NCI-H2029 (cell line): ENCODE measurements at regions not wholly inside any gene's neighbourhood (a gene's known extent, or its start where the extent isn't known, plus 50 kb on each side); places are given as distances from the start of the nearest gene placed in this dataset.
"Not testable (repeated sequence)": the region's sequence is repeated elsewhere in the genome, so short reads cannot be mapped to it uniquely, and the experiment has no call there.

Experiments used
- DNase-seq: peaks from one replicate; lab custom pipeline; 2025; lab: John Stamatoyannopoulos, UW

DNA sequence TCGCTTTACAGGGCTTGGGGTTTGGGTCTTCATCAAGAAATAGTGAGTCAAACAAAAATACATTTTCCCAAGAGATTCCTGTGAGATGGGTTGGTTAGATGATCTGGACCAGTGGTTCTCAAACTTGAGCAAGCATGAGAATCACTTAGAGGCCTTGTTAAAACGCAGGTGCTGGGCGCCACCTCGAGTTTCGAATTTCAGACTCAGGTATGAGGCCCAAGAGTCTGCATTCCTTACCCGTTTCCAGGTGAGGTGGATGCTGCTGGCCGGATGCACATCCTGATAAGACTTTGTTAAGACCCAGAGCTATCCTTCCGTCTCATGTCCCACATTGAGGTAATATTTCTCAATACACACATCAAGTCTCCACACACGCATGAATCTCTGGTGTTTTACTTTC lies 707.8 kb upstream of the SALL3 start:
- DNase-seq = no peak

DNA sequence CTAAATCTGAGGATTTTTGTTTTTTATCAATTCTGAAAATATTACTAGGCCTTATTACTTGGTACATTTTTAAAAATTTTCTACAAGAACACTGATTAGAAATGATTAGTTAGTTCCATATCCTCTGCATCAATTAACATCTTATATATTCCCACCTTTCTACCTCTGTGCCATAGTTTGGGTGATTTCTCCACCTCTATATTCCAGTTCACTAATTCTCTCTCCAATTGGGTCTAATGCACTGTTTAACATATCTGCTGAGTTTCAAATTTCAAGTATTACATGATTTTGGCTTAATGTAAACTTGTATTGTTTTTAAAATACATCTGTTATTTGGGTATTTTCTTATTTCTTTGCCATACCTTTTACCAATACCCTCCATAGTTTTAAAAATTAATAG lies 705.7 kb upstream of the SALL3 start:
- DNase-seq = no peak

DNA sequence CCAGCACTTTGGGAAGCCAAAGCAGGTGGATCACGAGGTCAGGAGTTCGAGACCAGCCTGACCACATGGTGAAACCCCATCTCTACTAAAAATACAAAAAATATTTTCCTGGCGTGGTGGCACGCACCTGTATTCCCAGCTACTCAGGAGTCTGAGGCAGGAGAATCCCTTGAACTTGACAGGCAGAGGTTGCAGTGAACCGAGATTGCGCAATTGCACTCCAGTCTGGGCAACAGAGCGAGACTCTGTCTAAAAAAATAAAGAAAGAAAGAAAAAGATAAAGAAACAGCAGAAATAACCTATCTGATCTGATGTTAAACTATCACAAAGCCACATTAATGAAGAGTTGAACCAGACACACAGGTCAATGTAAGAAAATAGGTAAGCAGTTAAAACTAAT lies 696.2 kb upstream of the SALL3 start:
- not testable (repeated sequence) for DNase-seq

DNA sequence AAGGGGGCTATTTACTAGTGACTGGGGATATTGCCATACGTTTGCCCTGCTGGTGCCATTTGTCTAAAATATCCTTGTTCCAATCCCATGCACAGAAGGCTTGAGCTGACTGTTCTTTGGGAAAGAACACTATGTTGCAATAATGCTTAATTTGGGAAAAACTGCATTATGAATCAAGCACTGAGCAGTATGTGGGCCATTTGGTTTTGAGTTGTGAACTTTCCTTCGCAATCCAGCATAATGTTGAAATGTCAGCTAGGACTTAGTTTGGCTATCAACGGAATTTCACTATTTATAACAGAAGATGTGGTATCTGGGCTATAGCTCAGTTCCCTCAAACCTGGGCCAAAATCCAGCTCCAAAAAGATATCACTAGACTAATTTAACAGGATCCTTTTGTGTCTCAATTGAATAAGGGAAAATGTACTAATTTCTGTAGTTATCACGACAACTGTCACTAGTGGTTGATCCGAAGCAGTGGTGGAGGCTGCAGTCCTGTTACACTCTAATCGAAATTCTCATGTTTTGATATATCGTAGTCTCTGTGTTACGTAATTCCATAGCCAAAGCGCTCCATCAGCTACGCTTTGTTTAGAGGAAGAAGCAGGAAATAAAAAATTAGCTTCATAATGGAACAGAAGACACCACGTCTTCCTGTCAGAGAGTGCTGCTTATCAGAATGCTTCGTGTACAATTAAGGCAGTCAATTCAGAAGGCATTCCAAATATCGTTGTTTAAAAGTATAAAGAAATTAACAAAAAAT lies 686.8 kb upstream of the SALL3 start:
- no peak for DNase-seq

DNA sequence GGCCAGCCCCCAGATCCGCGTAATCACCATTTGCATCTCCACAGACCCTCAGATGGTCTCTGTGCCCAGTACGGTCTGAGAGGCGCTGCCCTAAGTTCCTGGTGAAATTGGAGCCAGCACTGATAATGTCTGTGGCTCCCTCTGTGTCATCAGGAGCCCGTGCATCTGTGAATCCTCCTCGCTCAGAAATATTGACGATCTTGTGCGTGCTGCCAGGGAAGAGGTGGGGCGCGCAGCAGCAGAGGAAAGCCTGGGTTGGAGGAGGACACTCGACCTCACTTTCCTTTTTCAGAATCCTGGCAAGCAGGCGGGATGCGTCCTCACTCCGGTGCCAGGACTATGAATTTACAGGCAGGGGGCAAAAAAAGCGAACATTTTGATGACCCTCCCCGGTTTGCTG lies 686.1 kb upstream of the SALL3 start:
- DNase-seq = no peak

DNA sequence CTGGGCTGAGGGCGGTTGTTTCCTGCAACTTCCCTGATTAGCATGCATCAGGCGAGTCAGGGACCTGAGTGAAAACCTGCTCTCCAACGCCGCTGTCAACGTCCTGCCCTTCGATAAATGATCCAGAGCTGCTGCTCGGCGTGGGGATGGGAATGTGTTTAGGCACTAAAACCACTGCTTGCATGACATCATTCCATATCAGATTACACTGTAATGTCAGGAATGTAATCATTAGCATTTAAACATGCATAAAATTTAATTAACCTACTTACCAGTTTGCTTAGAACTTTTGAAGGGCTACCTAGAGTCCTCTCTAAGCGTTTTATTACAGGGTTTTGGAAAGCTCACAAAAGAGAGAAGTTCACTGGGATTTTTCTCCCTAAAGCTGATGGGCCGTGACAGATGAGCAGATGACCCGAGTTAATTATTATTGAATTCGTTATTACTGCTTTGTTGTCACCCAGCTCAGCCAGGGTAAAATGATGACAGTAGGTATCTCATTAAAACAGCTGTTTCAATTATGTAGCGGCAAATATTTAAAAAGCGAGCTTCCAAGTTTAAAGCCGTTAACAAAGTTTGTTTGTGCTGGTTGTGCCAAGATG lies 685.6 kb upstream of the SALL3 start:
- DNase-seq = no peak

DNA sequence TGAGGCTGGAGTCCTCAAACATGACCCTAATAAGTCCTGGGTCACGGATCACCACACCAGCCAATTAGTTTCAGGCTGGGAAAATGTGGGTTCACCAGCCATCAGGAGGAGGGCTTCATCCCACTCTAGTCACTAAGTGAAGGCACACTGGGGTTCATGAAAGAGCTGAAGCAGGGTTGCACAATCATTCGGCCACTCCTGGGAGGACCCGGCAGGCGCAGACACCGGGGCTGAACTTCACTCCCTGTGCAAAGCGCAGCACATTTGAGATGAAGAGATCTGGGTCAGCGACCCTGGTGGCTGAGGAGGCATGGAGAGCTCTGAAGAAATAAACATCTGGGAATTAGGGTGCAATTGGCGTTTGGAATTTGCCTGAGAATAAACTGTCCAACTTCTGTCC lies 684.4 kb upstream of the SALL3 start:
- DNase-seq = no peak

DNA sequence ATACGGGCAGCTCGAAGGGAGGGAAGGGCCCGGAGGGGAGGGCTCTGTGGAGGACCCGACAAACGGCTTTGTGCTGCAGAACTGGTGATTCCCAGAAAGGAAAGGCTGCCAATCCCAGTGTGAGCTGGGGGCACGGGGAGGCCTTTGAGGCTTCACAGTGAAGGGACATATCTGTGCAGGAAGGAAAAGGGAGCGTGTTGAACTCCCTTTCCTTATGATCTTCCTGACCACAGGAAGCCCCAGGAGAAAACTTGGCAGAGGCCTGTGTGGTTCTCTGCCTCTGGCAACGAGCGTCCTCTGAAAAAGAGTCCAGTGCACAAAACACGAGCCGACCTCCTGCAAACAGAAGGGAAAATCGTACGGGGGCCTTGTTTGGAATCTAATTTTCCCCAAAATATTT lies 683.5 kb upstream of the SALL3 start:
- no peak for DNase-seq

DNA sequence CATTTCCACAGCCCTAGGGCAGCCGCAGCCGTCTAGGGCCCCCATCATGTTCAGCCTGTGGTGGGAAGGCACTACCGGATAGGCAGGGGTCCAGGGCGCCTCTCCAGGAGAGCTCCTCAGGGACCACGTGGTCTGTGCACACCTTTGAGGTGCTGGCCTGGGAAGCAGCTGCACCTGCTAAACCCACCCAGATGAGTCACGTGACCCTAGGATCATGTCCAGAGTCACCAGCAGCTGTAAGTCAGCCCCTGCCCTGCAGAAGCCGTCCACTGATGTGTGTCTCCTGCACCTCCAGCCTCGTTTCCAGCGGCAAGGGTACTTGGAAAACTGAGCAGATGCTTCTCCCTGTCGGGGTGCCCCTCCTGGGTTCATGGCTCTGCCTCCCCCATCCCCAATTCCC lies 682.6 kb upstream of the SALL3 start:
- no peak for DNase-seq

DNA sequence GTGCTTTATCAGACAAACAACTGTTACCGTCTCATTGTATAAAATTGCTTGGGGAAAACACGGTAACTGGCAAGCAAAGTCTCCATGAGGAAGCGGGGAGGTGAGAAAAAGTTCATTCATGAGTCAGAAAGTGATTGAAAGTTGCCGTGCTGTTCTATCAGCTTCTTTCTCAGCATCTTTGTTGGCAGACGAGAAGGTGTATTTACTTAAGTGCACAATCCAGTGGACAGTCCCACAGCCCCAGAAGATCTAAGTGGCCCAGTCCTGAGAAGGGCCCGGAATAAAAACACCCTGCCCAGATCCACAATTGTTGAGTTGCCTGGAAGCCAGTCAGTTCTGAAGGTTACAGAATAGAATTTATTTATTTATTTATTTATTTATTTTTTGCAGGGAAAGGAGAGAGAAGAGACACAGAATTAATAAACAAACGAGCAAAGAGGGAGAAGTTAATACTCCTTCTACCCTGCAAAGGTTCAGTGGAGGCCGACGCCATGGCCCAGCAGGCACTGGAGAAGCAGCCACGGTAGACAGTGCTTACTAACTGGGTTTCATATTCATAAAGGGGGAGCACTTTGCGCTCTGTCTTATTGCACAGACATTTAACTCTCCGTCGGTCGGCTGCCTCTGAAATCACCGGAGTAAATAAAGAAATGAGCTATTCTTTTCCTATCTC lies 676.0 kb upstream of the SALL3 start:
- DNase-seq = no peak

DNA sequence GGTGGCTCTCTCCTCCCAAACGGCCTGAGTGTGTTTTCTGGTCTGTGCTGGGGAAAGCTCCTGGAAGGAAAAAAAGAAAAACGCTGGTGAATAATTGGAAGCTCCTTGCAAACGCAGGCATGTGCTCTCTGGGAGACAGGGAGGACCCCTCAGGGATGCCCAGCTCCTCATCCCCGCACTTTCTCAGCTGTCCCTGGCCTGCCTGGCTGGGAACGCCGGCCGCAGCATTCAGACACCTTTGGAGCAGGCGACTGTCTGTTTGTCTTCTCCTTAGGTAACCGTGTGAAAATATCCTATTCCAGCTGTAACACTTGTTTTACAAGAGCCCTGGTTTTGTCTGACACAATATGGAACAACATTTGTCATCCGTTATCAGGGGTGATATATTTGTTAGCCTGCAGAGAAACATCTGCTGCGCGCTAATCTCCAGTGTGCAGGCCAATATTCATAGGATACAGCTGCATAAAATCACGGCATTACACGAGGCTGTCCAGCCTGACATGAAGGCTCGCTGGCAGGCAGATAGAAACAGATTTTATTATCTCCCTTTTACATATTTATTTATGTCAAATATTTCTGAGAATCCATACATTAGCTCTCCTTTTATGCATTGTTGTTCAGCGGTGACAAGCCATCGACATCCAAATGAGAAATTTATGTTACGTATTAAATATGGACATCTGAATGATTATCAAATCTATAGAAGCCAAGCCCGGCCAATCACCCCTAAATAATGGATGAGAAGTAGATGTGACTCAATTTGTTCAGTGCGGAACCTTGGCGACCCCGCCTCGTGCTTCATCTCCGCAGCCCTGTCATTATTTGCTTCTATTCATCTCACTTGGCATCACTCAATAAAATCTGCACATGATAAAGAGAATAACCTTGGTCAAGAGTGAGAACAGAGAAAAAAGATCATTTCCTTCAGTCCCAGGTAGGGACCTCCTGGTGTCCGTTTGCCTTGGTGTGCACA lies 675.1 kb upstream of the SALL3 start:
- DNase-seq = no peak

DNA sequence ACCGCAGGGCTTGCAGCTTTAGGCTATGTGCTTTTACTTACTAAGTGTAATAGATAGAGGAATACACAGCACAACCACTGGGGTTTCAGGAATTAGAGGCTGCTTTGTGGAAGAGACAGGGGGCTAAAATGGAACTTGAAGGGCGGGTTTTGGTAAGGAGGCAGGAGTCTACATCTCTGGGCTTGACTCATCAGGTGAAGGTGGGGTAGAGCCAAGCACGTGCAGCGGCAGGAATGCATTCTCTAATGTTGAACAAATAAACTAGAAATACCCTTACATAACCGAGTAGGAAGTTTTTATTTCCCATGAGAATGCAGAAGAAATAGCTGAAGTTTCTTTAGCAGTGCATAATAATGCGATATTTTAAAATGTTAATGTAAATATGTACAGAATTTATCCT lies 673.8 kb upstream of the SALL3 start:
- no peak for DNase-seq

DNA sequence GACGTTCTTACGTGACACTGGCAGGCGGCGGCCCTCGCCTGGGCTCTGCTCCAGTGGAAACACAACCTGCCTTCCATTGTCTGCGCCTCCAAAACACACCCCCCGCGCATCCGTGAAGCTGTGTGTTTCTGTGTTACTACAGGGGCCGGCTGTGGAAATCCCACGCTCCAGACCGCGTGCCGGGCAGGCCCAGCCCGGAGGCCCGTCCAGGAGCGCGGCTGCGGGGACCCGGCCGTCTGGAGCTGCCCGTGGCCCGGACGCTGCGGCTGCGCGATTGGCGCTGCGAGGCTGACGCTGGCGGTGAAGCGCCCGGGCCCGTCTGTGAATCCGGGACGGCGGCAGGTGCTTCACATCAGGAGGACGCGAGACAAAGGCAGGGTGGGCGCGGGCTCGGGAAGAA lies 670.3 kb upstream of the SALL3 start:
- DNase-seq = no peak

DNA sequence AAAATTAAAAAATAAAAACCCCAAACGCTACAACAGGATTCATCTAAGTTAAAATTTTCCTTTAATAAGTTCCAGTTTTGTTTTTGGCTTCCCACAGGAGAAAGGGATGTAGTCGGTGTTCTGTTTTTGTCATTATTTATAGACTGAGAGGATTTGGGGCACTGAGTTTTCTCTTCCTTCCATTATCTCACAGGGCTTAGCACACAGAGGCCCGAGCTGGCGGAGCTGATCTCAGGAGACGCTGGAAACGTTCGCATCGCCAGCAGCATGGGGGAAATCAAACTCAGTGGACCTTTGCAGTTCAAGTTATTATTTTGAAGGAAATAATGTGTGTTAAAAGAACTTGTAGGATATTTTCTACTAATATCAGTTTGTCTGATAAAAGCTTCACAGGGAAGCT lies 669.7 kb upstream of the SALL3 start:
- no peak for DNase-seq

DNA sequence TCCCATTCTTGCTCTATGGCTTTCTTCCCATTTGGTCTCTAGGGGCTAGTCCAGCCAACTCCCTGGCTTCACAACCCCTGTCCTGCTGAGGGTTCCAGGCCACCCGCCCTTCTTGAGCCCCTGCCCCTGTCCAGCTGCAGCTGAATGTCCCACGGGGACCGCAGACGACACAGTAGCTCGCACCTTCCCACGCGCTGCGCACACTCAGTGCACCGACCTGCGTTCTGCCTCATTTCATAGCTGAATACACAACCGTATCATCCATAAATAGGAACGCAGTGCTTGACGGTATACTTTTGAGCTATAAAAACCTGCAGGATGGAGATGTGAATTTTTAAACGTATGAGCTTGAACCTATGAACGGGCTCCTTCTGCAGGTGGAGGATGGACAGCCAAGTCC lies 660.4 kb upstream of the SALL3 start:
- no peak for DNase-seq

DNA sequence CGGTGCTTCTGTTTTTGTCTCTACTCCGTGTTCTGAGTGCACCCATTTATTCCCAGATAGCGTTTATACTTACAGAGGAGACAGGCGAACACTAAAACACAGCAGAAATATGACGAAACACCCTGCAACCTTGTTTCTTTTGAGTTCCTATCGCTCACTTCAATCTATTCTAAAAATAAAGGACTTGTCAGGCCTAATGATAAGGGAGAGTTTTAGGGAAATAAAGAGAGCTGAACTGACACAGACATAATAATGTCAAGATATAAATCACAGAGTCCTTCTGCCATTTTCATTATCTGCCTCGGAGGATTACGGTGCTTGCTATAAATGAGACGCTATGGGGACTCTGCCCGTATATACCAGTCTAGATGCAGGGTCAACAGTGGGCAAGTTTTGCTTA lies 659.7 kb upstream of the SALL3 start:
- DNase-seq = no peak

DNA sequence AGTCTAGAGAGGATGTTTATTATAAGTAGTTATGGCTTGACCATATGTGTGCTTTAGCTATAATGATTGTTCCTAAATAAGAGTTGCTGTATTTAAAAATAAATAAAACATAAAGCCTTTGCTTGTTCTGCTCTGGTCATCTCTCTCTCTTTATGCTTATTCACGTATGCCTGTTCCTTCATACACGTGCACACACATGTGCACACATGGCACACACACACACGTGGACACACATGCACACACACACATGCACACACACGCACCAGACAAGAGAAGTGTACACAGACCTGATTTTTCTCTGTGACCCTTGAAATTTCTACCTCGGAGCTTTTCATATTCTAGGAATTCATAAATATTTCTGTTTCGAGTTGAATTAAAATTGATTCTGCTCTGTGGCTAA lies 658.2 kb upstream of the SALL3 start:
- no peak for DNase-seq

DNA sequence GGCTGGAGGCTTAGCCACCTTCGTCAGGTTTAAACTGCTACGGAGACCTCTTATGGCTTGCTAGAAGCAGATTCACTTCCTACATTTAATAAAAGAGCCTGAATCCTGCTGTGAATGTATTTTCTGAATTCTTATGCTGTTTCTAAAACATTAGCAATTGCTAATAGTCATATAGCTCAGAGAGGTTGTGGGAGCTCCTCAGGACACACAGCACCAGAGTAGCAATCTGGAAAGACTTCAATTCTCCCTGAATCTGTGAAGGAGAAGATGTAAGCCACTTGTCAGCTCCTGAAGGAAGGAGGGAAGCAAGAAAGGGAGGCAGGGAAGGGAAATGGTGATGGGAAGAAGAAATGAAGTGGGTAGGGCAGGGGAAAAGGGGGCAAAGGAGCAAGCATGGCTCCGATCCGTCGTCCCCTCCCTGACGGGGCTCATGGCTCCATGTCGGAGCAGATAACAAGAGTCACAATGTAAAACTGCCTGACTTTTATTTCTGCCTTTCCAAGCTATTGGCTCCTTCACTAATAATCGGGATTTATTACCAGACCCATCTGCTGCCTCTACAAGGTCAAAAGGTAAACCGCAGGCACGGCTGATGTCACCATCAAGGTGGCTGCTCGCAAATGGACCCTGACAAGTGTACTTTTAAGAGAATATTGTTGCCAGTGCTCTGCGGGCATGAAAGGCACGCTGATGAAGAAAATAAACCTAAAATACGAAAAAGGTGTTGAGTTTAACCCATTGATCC lies 656.0 kb upstream of the SALL3 start:
- no peak for DNase-seq

DNA sequence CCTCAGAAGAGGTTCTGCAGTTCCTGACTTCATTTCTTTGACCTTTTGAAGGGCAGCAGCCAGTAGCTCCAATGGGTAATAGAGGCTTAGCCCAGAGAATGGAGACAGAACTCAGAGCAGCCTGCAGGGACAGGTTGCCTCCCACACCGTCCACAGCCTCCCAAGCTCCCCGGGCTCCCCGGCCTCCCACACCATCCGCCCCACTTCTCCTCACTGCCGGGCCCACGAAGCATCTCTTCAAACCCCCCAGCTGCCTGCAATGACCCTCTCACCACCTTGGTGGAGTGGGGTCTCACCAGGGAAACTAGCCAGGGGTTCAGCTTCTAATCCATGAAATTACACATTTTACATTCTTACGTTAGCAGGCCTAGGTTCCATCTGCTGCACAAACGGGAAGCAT lies 652.0 kb upstream of the SALL3 start:
- DNase-seq = no peak

DNA sequence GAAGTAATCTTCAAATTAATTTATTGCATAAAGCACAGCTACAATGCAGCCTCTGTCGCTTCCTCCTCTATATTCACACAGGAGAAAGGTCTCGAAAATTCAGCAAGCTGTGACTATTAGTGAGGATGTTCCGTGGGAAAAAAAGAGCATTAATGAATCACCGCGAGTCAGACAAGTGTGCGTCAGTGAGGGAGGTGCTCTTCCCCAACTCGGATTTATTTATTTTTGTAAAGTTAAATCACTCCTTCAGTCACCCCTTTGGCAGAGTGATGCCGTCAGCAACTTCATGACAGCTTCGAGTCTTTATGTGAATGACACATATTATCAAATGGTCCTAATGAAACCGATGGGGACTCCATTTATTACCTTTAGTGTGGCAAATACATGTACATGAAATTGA lies 648.9 kb upstream of the SALL3 start:
- DNase-seq = no peak

DNA sequence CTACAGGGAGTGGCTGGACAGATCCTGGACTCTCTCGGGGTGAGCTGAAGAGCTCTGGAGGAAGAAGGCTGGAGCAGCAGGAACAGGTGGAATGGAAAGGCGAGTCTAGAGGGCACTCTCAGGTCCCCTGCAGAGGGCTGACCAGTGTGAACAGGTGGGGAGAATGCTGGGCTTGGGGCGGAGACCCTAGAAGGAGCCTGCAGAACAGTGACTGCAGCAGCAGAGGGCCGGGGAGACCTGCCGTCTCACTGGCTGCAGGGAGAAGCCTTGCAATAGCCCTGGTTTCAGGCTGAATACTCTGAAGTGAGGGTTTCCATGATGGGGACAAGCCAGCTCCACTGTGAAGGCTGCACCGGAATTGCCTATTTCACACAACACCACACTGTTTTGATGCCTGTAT lies 626.7 kb upstream of the SALL3 start:
- no peak for DNase-seq

DNA sequence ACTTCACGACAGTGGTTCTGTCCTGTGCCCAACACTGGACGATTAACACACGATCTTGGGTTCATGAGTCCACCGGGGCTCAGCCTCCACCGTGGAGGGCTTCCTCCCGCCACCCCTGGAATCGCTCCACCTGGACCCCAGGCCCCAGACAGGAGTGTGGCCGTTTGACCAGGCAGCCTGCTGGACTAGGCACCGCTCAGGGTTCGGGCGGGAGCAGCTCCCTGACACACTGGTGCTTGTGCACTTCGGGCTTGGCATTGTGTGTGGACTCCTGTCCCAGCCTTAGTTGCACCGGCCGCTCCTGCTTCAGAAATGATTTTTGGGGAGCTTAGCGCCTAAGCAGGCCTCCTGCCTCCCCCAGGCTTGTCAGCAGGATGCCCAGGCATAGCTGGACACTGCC lies 617.4 kb upstream of the SALL3 start:
- no peak for DNase-seq
